Activated CD4-positive, alpha-beta T cell treated with anti-CD3 and anti-CD28 coated beads, Interleukin-2, amount 50 U/mL, for 48 hours (primary cell): ENCODE measurements at regions not wholly inside any gene's neighbourhood (a gene's known extent, or its start where the extent isn't known, plus 50 kb on each side); places are given as distances from the start of the nearest gene placed in this dataset.

Experiments
- DNase-seq, 2 experiments: peaks; one replicate each; pipeline ENCODE4 v3.0.0-alpha.2; 2020

- no peak for DNase-seq
Observed at GRCh38 chrX:69303231-69303630, 138.0 kb upstream of the PJA1 start.

GRCh38 chrX:69299951-69300714 is 134.9 kb upstream of the PJA1 start:
- no peak for DNase-seq

GRCh38 chrX:69299285-69299684 is 134.0 kb upstream of the PJA1 start:
- no peak for DNase-seq

- no peak for DNase-seq
Observed at GRCh38 chrX:69298466-69299140, 133.3 kb upstream of the PJA1 start.

DNA sequence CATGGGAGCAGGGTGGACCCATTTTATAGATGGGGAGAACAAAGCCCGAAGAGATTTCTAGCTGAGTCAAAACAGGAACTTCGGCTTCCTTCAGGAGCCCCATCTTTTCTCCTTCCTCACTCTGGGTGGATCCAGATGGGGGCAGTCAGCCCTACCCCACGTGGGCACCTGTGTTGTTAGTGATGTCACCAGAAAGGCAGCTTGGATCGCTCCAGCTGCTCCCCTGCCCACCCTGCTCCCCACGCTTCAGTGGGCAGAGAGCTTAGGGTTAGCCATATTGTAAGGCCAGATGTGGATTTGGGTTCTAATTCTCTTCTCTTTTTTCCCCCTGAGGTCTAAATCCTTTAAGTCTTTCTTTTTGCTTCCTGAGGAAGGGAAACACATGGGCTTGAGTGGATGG is 132.3 kb upstream of the PJA1 start:
- no peak for DNase-seq

- no peak for DNase-seq
Observed at GRCh38 chrX:69293776-69294601, 128.7 kb upstream of the PJA1 start.

DNA sequence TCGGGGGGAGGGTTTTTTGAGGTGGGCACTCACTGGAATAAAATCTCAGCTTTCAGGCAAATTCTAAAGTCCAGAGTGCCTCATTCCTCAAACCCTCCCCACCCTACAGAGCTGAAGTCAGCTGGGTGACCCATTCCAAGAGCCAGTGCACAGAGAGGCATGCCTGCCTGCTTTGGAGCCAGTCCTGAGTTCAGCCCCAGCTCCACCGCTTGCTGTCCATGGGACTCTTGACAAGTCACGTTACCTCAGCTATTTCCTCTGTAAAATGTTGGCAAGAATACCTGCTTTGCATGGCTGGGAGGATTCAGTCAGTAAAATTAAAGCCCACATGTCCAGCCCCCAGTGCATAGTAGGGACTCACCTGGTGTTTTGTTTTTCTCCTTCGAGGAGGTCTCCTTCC is 125.9 kb upstream of the PJA1 start:
- no peak for DNase-seq

- DNase-seq = no peak
Observed at GRCh38 chrX:69290292-69290691, 125.0 kb upstream of the PJA1 start.

DNA sequence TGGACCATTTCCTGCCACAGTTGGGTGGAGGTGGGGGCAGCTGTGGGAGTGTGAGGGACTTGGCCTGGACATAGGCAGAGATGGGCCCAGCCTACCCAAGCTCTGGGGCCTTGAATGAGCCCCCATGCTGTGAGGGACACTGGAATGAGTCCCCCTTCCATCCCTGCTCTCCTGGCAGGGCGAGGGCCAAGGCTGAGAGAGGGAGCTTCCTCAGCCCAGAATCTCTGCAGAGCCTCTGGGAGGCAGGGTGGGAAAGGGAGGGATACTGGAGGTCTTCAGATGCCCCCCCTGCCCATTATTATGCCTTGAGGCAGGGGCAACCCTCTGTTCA is 124.5 kb upstream of the PJA1 start:
- DNase-seq = no peak

DNA sequence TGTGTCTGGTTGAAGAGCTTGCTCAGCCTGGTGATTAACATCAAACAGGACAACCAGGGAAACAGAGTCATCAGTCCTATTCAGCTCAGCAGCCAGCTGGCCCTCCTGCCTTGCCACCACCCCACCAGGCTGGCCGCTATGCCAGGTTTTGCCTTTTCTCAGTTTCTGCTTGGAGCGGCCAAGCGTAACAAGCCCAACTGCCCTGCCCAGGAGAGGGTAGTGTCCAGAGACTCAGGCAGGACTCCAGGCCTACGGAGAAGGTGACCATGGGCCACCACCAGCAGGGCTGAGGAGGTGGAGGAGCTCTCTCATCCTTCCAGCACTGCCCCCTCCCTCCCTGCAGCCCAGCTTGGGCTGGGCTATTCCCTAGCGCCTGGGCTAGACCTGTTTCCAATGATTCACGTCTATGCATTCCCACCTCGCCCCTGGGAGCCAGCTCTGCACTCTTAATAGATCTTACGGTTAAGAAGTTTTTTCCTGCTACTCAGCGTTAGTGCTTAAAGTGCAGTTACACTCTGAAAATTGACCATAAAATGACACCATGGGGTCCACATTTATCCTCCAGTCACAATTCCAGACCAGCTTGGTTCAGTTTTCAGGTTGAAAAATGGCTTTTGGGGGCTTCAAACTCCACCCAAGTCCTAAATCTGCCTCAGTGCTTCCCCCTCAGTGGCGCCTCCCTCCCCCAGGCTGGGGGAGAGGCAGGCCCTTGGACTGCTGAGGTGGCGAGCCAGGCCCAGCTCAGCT is 124.0 kb upstream of the PJA1 start:
- DNase-seq = no peak

GRCh38 chrX:69287095-69287494 is 121.8 kb upstream of the PJA1 start:
- DNase-seq = no peak

- no peak for DNase-seq
Observed at GRCh38 chrX:69286565-69286906, 121.3 kb upstream of the PJA1 start.

- DNase-seq = peak; percentile 56 to 62
Observed at GRCh38 chrX:69285881-69286564, 120.8 kb upstream of the PJA1 start.

DNA sequence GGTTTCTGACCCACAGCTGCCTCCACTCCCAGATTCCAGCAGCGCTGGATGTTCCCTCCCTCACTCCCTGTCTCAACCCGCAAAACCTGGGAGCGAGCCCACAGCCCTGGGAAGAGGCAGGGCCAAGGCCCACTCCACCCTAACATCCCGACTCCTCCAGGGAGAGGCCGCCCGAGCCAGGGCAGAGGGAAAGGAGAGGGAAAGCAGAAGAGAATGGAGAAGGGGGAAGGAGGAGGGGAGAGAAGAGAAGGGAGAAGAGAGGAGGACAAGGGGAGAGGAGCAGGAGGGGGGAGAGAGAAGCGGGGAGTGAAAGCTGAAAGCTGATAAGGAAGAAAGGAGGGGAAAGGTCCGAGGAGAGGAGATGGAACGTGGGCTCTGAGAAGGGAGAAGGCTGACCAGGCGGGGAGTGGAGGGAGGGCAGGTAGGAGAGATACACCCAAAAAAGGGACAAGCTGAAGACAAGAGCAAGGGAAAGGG is 120.2 kb upstream of the PJA1 start:
- DNase-seq = no peak

DNA sequence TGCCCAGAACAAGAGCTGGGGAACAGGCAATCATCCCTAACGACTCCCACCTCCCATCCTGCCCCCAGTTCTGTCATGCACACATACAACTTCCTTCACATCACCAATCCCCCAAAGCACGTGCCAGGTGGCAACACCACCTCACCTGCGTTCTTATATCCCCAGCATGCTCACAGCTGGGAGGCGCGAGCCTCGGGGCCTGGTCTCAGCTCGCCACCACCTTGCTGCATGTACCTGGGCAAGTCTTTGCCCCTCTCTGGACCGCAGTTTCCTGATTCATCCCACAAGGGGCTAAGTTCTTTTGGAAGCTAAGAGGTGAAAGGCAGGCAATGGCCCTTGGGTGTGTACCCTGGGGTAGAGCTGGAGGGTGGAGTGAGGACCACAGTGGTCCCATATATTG is 119.2 kb upstream of the PJA1 start:
- DNase-seq = no peak

- DNase-seq = no peak
Observed at GRCh38 chrX:69282893-69283690, 117.8 kb upstream of the PJA1 start.

GRCh38 chrX:69280933-69281332 is 115.7 kb upstream of the PJA1 start:
- no peak for DNase-seq

- DNase-seq = no peak
Observed at GRCh38 chrX:69279234-69279633, 114.0 kb upstream of the PJA1 start.

GRCh38 chrX:69278031-69278687 is 112.9 kb upstream of the PJA1 start:
- DNase-seq = no peak

- DNase-seq = no peak
Observed at GRCh38 chrX:69277369-69277990, 112.2 kb upstream of the PJA1 start.

DNA sequence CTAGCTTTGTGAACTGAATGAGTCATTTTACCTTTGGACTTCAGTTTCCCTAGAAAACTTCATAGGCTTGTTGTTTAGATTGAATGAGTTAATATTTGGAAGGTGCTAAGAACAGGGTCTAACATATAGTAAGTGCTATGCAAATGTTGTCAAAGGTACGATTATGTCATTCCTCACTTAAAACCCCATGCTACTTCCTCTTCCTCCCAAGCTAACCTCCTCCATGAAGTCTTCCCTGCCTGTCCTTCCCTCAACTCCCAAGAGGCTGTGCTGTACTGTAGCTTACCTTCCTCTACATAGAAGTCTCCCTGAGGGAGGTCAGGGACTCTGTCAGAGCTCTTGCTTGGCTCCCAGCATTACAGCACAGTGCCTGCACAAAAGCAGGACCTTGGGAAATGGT is 103.4 kb upstream of the PJA1 start:
- DNase-seq = no peak
